ENCODE measurements at regions not wholly inside any gene's neighbourhood (a gene's known extent, or its start where the extent isn't known, plus 50 kb on each side); places are given as distances from the start of the nearest gene placed in this dataset.

DNA sequence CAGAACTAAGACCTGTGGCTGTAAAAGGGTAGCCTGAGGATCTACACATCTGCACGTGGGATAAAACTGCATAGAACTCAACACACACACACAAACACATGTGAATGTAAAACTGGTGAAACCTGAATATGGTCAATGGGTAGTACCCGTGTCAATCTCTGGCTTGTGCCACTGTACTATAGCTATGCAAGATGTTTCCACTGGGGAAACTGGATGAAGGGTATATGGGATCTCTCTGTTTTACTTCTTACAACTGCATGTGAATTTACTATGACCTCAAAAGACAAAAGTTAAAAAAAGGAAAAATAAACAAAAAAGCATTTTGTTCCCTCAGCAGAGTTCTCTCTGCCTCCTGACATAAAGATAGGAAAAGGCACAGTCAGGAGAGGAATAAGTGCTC lies 143.3 kb upstream of the LHX1 start:
- no peak for DNase-seq (ENCODE audit: insufficient read length, low spot score)
- TF ChIP-seq CTCF (IDR thresholded peaks at IDR 0.05; ENCODE audit: insufficient read depth, missing control alignments), result no peak
- no peak for FAIRE-seq

DNA sequence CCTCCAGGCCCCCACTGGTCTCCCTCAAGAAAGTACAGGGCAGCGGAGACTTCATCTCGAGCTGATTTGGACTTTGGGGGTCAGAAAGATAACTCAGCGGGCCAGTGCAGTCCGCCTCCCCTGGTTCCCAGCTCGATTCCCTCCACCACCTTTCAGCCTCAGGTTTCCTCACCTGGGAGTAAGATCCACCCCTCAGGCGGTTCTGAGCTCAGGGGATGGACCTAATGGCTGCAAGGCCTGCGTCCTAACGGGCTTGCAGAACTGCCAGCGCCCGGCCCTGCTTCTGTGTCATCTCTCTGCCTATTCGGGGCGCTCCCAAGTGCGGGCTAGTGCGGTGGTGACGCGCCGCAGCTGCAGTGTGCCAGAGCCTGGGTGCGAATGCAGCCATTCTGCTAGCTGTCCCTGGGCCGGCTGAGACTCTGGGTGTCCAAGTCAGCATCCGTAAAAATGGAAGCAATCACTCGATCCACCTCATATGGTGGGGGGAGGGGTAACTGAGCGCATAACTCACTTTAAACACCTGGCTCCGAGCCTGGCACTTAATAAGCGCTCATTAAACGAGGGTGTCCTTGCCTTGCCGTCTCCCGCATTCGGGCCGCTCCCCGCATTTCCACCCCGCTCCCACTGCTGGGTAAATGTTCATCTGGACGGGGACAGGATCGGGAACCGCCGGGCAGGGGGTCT lies 129.6 kb upstream of the LHX1 start:
- FAIRE-seq, result no peak
- no peak for DNase-seq (ENCODE audit: insufficient read length, low spot score)
- no peak for TF ChIP-seq CTCF (IDR thresholded peaks at IDR 0.05; ENCODE audit: insufficient read depth, missing control alignments)

DNA sequence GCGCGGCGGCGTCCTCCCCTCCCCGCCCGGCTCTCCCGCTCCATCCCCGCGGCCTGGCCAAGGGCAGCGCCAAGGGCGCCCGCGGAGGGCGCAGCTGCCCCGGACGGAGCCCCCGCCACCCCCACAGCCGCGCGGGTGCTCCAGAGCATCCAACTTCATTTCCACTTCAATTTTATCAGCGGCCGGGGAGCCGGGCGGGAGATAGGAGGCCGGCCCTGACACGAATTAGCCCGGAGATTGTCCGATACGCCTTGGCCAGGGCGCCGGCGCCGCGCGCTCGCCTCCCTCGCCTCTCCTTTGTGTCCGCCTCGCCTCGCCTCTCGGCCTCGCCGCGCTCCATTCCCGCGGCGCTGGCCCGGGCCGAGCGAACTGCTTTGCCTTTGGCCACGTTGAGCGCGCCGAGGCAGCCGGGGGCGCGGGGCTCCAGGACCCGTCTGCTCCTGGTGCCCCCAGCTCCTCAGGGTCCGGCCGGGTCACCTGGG lies 129.1 kb upstream of the LHX1 start:
- DNase-seq (ENCODE audit: insufficient read length, low spot score), result no peak
- no peak for FAIRE-seq
- no peak for TF ChIP-seq CTCF (IDR thresholded peaks at IDR 0.05; ENCODE audit: insufficient read depth, missing control alignments)

DNA sequence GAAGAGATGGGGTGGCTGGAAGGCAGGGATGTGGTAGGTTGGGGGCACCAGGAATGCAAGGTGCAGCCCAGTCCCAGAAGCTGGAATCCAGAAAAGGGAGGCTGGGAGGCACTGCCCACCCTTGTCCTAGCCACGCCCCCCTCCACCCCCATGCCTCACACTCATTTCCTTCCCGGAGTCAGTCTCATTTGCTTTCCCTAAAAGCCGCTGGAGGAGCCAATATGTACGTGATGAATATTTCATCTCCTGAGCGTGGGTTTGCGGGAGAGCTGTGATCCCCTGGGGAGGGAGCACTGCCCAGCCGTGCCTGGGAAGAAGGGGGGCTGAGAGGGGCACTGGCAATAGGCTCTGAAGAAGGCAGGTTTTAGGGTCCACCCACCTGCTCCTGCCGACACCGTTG lies 124.5 kb upstream of the LHX1 start:
- FAIRE-seq (no peak), DNase-seq (ENCODE audit: insufficient read length, low spot score) (no peak)
- no peak for TF ChIP-seq CTCF (IDR thresholded peaks at IDR 0.05; ENCODE audit: insufficient read depth, missing control alignments)

GRCh38 chr17:36813357-36813756 lies 123.9 kb upstream of the LHX1 start:
- DNase-seq (ENCODE audit: insufficient read length, low spot score), result no peak
- FAIRE-seq, result no peak
- no peak for TF ChIP-seq CTCF (IDR thresholded peaks at IDR 0.05; ENCODE audit: insufficient read depth, missing control alignments)

- no peak for DNase-seq (ENCODE audit: insufficient read length, low spot score)
- TF ChIP-seq CTCF (IDR thresholded peaks at IDR 0.05; ENCODE audit: insufficient read depth, missing control alignments), result no peak
- FAIRE-seq, result no peak
These were observed 123.2 kb upstream of the LHX1 start for GRCh38 chr17:36813957-36814563.

GRCh38 chr17:36814958-36815357 lies 122.3 kb upstream of the LHX1 start:
- TF ChIP-seq CTCF (IDR thresholded peaks at IDR 0.05; ENCODE audit: insufficient read depth, missing control alignments), result no peak
- FAIRE-seq (no peak), DNase-seq (ENCODE audit: insufficient read length, low spot score) (no peak)
